K562 (cell line): ENCODE measurements at regions not wholly inside any gene's neighbourhood (a gene's known extent, or its start where the extent isn't known, plus 50 kb on each side); places are given as distances from the start of the nearest gene placed in this dataset.

Experiments
- ATAC-seq: fragments of 200-7000 bp; cut with Tn5 transposase; 3 replicates; pipeline ENCODE4 v1.9.1; 2020; ENCODE audit warnings: moderate library complexity
- BruUV-seq: library from RNA; stranded (reverse); fragments of 400-500 nt; replicated peaks from 2 replicates; lab custom pipeline; 2021; lab: Mats Ljungman, UMichigan
- CTCF ChIA-PET: fragments of 300-600 bp; formaldehyde crosslinking; extraction: SDS; loops from one replicate; lab custom pipeline; 2021; ENCODE audit warnings: low intra/inter-chr PET ratio; lab: Yijun Ruan, JAX
- POLR2A ChIA-PET: fragments of 300-600, 350-650 bp; sonication (Branson Sonifier 250); formaldehyde crosslinking; extraction: SDS; loops from one replicate; lab custom pipeline; 2021; ENCODE audit warnings: antibody characterized with exemption, inconsistent platforms; lab: Yijun Ruan, JAX
- DNase-seq, 4 experiments: peaks; one replicate each; pipeline versions ENCODE4 v3.0.0 to v3.0.0-alpha.2; 2011 to 2018; ENCODE audit warnings: low spot score in 3 of 4, mixed read lengths in 3 of 4; ENCODE audit errors: extremely low read depth in 1 of 4
- FAIRE-seq: peaks from 2 replicates; lab custom pipeline; 2011; peaks lifted over from hg19 to GRCh38; lab: Jason Lieb, UNC
- H2AFZ ChIP-seq: 2 replicates; pipeline ENCODE4 v1.6.0; 2011; ENCODE audit warnings: low read depth, low read length, control low read depth, inconsistent platforms
- H3K27ac ChIP-seq: fragments of 200-600 bp; 3 replicates; pipeline ENCODE4 v1.8.0; 2011; ENCODE audit warnings: low read depth, mild to moderate bottlenecking, control low read depth, inconsistent platforms, low read length, moderate library complexity, mixed read lengths; ENCODE audit errors: extremely low read depth
- H3K27me3 ChIP-seq, 2 experiments: fragments of 300-600 bp in 1 of 2; 2 replicates in 1 of 2; 3 replicates in 1 of 2; pipeline versions ENCODE4 v1.6.0 to v1.8.0; 2011; ENCODE audit warnings: inconsistent platforms in 2 of 2, low read length in 2 of 2, mild to moderate bottlenecking in 1 of 2, mixed read lengths in 1 of 2, moderate library complexity in 1 of 2; ENCODE audit not compliant: control insufficient read depth in 2 of 2, insufficient read depth in 2 of 2
- H3K36me3 ChIP-seq: fragments of 300-600 bp; 3 replicates; pipeline ENCODE4 v1.8.0; 2011; ENCODE audit warnings: mild to moderate bottlenecking, low read length, inconsistent platforms; ENCODE audit not compliant: control insufficient read depth, insufficient read depth
- H3K4me1 ChIP-seq, 2 experiments: fragments of 200-600 bp in 1 of 2; replicated peaks in 1 of 2; 2 replicates in 1 of 2; 3 replicates in 1 of 2; pipeline versions ENCODE4 v1.5.1 to v1.8.0; 2011; ENCODE audit warnings: inconsistent platforms in 2 of 2, low read length in 2 of 2, mild to moderate bottlenecking in 1 of 2, mixed read lengths in 1 of 2, moderate library complexity in 1 of 2; ENCODE audit not compliant: control insufficient read depth in 2 of 2, insufficient read depth in 2 of 2
- H3K4me2 ChIP-seq: 2 replicates; pipeline ENCODE4 v1.6.1; 2011; ENCODE audit warnings: low read length, control low read depth, inconsistent platforms, mixed read lengths; ENCODE audit not compliant: insufficient read depth
- H3K4me3 ChIP-seq: fragments of 200-600 bp; sonication (generic), shearing (Covaris generic); 2 replicates; pipeline ENCODE4 v1.5.1; 2016; ENCODE audit warnings: control low read depth, inconsistent platforms
- H3K79me2 ChIP-seq: fragments of 200-600 bp; 3 replicates; pipeline ENCODE4 v1.8.0; 2011; ENCODE audit warnings: low read length, inconsistent platforms; ENCODE audit not compliant: control insufficient read depth, insufficient read depth
- H3K9ac ChIP-seq, 2 experiments: 2 replicates each; pipeline versions ENCODE4 v1.6.0 to v1.6.1; 2011; ENCODE audit warnings: low read depth in 2 of 2, low read length in 2 of 2, control low read depth in 1 of 2, inconsistent platforms in 1 of 2, mild to moderate bottlenecking in 1 of 2, mixed read lengths in 1 of 2; ENCODE audit not compliant: insufficient read depth in 1 of 2
- H3K9me1 ChIP-seq: one replicate; pipeline ENCODE4 v1.6.0; 2011; ENCODE audit warnings: inconsistent platforms, mild to moderate bottlenecking, low read length, moderate library complexity; ENCODE audit not compliant: control insufficient read depth, insufficient read depth
- H3K9me3 ChIP-seq: replicated peaks from 2 replicates; pipeline ENCODE4 v1.5.1; 2011; ENCODE audit warnings: low read depth, low read length, inconsistent platforms; ENCODE audit not compliant: control insufficient read depth, insufficient read depth
- H4K20me1 ChIP-seq: replicated peaks from 2 replicates; pipeline ENCODE4 v1.6.1; 2011; ENCODE audit warnings: low read length, inconsistent platforms, mixed read lengths; ENCODE audit not compliant: control insufficient read depth, insufficient read depth
- NCOR1 ChIP-seq: fragments of 450-650 bp; IDR thresholded peaks from 2 replicates; pipeline ENCODE4 v1.6.1; 2016; ENCODE audit warnings: mild to moderate bottlenecking, moderate library complexity
- NFATC3 ChIP-seq: fragments of 450-650 bp; IDR thresholded peaks from 2 replicates; pipeline ENCODE4 v1.6.1; 2017; ENCODE audit warnings: mild to moderate bottlenecking
- NUFIP1 ChIP-seq: fragments of 450-650 bp; IDR thresholded peaks from 2 replicates; pipeline ENCODE4 v1.6.1; 2018; ENCODE audit not compliant: partially characterized antibody
- SMAD3 ChIP-seq: fragments of 450-650 bp; formaldehyde crosslinking; conservative IDR thresholded peaks from 2 replicates; pipeline ENCODE4 v1.4.0; 2020; ENCODE audit warnings: mild to moderate bottlenecking
- SREBF1 ChIP-seq: fragments of 150-350 bp; IDR thresholded peaks from 2 replicates; pipeline ENCODE4 v1.6.1; 2014; ENCODE audit warnings: antibody characterized with exemption, low read depth, low read length, borderline replicate concordance
- TFAM ChIP-seq: fragments of 250-450 bp; sonication (Bioruptor Pico); conservative IDR thresholded peaks from 2 replicates; pipeline ENCODE4 v1.5.0; 2021; ENCODE audit warnings: mild to moderate bottlenecking, moderate library complexity
- WGBS: fragments of 100-300 bp; shearing (Covaris generic); methylation state at CpG from one replicate; pipeline ENCODE4 v1.1.6; 2016; ENCODE audit warnings: low coverage, mixed read lengths; ENCODE audit not compliant: insufficient coverage; ENCODE audit errors: missing lambda C conversion rate; 5-methylcytosine and 5-hydroxymethylcytosine counted together
- in situ Hi-C: fragments of 300-500 bp; cut with MboI; formaldehyde crosslinking; loops from 4 replicates; pipeline ENCODE4 v1.15.0; 2018; ENCODE audit warnings: inconsistent platforms, mixed read lengths
- intact Hi-C: fragments of 100-400 bp; cut with micrococcal nuclease; formaldehyde crosslinking; loops from 2 replicates; pipeline ENCODE4 v1.14.2; 2022
- TF ChIP-seq, protein P1 (sequence below), 2 experiments: fragments of 150-350 bp in 1 of 2; IDR thresholded peaks; 2 replicates each; pipeline ENCODE4 v1.6.1; 2012 to 2016; ENCODE audit warnings: low read depth in 2 of 2, low read length in 2 of 2, mild to moderate bottlenecking in 1 of 2, moderate library complexity in 1 of 2

DNA sequence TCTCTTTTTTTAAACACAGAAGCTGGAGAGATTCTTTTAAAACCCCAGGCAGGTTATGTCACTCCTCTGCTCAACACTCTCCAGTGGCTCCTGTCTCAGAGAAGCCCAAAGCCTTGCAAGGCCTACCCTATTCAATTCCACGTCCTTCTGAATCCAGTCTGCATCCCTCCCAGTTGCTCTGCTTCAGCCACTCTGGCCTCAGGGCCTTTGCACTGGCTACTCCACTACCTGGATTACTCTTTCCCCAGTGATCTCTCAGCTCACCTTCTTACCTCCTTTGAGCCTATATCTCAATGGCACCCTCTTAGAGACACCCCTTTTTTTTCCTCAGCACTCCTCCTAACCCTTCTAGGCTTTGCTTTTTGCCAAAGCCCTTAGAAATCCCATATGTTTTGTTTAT lies 185.8 kb downstream of the CLIC5 start:
- ChIA-PET POLR2A (interaction anchor here (1.1 kb wide), 1 partner anchor 12 kb away, joined by 3 read pairs; no protein-coding TSS in a partner anchor), CTCF (no interaction called here)
- intact Hi-C loops, result no loop called here
- ATAC-seq, result no peak
- Histone ChIP-seq H3K4me3 (no peak overlapping the region), H3K36me3 (no peaks in the 10 kb centered on the region), H3K4me1 (no peaks in the 10 kb centered on the region; a peak in 3 of 5 replicates), H3K4me2 (no peak overlapping the region), H3K9me1 (no peaks in the 10 kb centered on the region), H3K79me2 (no peaks in the 10 kb centered on the region), H3K27me3 (peaks cover 10 to 22% of the 10 kb centered on the region in 2 experiments; a peak in 4 of 5 replicates), H3K27ac (no peak overlapping the region), H4K20me1 (no peaks in the 10 kb centered on the region), H2AFZ (no peak overlapping the region), H3K9ac (no peak overlapping the region), H3K9me3 (no peaks in the 10 kb centered on the region)
- no peak for FAIRE-seq
- in situ Hi-C loops, result no loop called here
- DNase-seq, result no peak
- TF ChIP-seq NFATC3 (no peak), NCOR1 (no peak), NUFIP1 (no peak), TFAM (CRISPR knock-in tag) (no peak), SREBF1 (no peak), SMAD3 (no peak)
- TF ChIP-seq, protein P1, sequence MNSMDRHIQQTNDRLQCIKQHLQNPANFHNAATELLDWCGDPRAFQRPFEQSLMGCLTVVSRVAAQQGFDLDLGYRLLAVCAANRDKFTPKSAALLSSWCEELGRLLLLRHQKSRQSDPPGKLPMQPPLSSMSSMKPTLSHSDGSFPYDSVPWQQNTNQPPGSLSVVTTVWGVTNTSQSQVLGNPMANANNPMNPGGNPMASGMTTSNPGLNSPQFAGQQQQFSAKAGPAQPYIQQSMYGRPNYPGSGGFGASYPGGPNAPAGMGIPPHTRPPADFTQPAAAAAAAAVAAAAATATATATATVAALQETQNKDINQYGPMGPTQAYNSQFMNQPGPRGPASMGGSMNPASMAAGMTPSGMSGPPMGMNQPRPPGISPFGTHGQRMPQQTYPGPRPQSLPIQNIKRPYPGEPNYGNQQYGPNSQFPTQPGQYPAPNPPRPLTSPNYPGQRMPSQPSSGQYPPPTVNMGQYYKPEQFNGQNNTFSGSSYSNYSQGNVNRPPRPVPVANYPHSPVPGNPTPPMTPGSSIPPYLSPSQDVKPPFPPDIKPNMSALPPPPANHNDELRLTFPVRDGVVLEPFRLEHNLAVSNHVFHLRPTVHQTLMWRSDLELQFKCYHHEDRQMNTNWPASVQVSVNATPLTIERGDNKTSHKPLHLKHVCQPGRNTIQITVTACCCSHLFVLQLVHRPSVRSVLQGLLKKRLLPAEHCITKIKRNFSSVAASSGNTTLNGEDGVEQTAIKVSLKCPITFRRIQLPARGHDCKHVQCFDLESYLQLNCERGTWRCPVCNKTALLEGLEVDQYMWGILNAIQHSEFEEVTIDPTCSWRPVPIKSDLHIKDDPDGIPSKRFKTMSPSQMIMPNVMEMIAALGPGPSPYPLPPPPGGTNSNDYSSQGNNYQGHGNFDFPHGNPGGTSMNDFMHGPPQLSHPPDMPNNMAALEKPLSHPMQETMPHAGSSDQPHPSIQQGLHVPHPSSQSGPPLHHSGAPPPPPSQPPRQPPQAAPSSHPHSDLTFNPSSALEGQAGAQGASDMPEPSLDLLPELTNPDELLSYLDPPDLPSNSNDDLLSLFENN (IDR thresholded peaks at IDR 0.05; ENCODE audit: low read depth in 2 of 2, low read length in 2 of 2), result no peak
- WGBS, result 0% methylated on average over 1 of the region's 1 CpG
- no TSS peak for BruUV-seq
